ENCODE measurements at regions not wholly inside any gene's neighbourhood (a gene's known extent, or its start where the extent isn't known, plus 50 kb on each side); places are given as distances from the start of the nearest gene placed in this dataset.

DNA sequence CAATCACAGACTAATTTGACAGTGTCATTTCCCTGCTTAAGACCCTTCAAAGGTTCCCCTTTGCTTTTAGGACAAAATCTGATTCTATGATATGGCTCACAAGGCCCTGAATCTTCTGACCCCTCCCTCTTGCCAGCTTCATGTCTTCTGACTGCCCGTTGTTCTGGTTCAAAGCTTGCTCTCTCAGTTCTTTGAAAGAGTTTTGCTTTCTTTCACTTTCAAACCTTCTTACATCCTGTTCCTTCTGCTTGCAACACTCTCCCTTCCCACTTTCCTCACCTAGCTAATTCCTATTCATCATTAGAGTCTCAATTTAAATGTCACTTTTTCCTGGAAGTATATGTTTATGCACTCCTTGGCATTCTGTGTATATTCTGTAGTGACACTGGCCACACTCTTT, 299.2 kb downstream of the IDS start:
- no peaks in the 10 kb centered on the region for H3K79me2 ChIP-seq (ENCODE audit: low read depth)
- no peak for DNase-seq (ENCODE audit: low spot score)
- TF ChIP-seq EZH2phosphoT487 (IDR thresholded peaks at IDR 0.05) (no peak), EZH2 (IDR thresholded peaks at IDR 0.05) (no peak)
- TF ChIP-seq, protein P1, sequence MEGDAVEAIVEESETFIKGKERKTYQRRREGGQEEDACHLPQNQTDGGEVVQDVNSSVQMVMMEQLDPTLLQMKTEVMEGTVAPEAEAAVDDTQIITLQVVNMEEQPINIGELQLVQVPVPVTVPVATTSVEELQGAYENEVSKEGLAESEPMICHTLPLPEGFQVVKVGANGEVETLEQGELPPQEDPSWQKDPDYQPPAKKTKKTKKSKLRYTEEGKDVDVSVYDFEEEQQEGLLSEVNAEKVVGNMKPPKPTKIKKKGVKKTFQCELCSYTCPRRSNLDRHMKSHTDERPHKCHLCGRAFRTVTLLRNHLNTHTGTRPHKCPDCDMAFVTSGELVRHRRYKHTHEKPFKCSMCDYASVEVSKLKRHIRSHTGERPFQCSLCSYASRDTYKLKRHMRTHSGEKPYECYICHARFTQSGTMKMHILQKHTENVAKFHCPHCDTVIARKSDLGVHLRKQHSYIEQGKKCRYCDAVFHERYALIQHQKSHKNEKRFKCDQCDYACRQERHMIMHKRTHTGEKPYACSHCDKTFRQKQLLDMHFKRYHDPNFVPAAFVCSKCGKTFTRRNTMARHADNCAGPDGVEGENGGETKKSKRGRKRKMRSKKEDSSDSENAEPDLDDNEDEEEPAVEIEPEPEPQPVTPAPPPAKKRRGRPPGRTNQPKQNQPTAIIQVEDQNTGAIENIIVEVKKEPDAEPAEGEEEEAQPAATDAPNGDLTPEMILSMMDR (IDR thresholded peaks at IDR 0.05), result no peak
- H3K27ac ChIP-seq, result no peak overlapping the region
- no peaks in the 10 kb centered on the region for H3F3A ChIP-seq (ENCODE audit: low read depth)
- no peak overlapping the region for H3K4me3 ChIP-seq
- Mint-ChIP-seq H3K4me3 (no peak overlapping the region), H3K27ac (no peak overlapping the region), H3K9me3 (no peaks in the 10 kb centered on the region), H3K27me3 (ENCODE audit: insufficient read depth, low read depth) (peaks cover 2% of the 10 kb centered on the region), H3K4me1 (no peaks in the 10 kb centered on the region), H3K36me3 (no peaks in the 10 kb centered on the region)
- H3K36me3 ChIP-seq, result no peaks in the 10 kb centered on the region
- no peak overlapping the region for H3K4me2 ChIP-seq
- no peak overlapping the region for H3K9ac ChIP-seq
- no peak overlapping the region for H2AFZ ChIP-seq (replicated peaks)
- H4K20me1 ChIP-seq (ENCODE audit: low read depth), result no peaks in the 10 kb centered on the region
- H3K4me1 ChIP-seq, result no peaks in the 10 kb centered on the region
- no peaks in the 10 kb centered on the region for H3K9me3 ChIP-seq (ENCODE audit: low read depth)
- no peaks in the 10 kb centered on the region for H3K27me3 ChIP-seq

DNA sequence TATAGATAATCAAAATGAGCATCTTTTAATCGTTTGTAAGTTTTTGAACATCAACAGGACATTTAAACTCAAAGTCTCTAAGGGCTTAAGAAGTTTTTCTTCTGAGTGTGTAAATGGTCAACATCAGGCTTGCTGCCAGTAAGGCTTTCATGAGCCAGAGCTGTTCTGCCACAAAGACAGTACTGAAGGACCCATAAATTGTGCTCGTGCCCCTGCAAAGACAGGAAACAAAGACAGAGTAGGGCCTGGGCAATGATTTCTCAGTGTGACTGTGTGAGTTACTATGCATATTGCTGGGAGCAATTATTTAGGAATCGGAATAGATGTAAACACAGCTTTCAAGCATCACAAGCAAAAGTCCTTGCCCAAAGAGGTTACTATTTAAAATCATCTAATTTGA, 300.0 kb downstream of the IDS start:
- TF ChIP-seq EZH2phosphoT487 (IDR thresholded peaks at IDR 0.05) (no peak), EZH2 (IDR thresholded peaks at IDR 0.05) (no peak)
- TF ChIP-seq, protein P1 (IDR thresholded peaks at IDR 0.05), result no peak
- H3K9me3 ChIP-seq (ENCODE audit: low read depth), result no peaks in the 10 kb centered on the region
- Mint-ChIP-seq H3K27me3 (ENCODE audit: insufficient read depth, low read depth) (peaks cover 3% of the 10 kb centered on the region), H3K9me3 (no peaks in the 10 kb centered on the region), H3K4me3 (no peak overlapping the region), H3K27ac (no peak overlapping the region), H3K36me3 (no peaks in the 10 kb centered on the region), H3K4me1 (no peaks in the 10 kb centered on the region)
- H3K4me1 ChIP-seq, result no peaks in the 10 kb centered on the region
- no peak overlapping the region for H3K4me2 ChIP-seq
- no peaks in the 10 kb centered on the region for H3K79me2 ChIP-seq (ENCODE audit: low read depth)
- DNase-seq (ENCODE audit: low spot score), result no peak
- no peaks in the 10 kb centered on the region for H4K20me1 ChIP-seq (ENCODE audit: low read depth)
- H3K27ac ChIP-seq, result no peak overlapping the region
- no peak overlapping the region for H3K9ac ChIP-seq
- H2AFZ ChIP-seq (replicated peaks), result no peak overlapping the region
- no peaks in the 10 kb centered on the region for H3K27me3 ChIP-seq
- no peak overlapping the region for H3K4me3 ChIP-seq
- H3K36me3 ChIP-seq, result no peaks in the 10 kb centered on the region
- H3F3A ChIP-seq (ENCODE audit: low read depth), result no peaks in the 10 kb centered on the region

DNA sequence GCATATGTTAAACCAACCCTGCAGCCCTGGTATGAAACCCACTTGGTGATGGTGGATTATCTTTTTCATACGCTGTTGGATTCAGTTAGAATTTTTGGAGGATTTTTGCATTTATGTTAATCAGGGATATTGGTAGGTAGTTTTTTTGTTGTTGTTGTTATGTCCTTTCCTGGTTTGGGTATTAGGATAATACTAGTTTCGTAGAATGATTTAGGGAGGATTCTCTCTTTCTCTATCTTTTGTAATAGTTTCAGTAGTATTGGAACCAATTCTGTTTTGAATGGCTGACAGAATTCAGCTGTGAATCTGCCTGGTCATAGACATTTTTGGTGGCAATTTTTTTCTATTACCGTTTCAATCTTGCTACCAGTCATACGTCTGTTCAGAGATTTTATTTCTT, 305.4 kb downstream of the IDS start:
- no peaks in the 10 kb centered on the region for H3K79me2 ChIP-seq (ENCODE audit: low read depth)
- no peak overlapping the region for H3K9ac ChIP-seq
- H3K27ac ChIP-seq, result no peak overlapping the region
- DNase-seq (ENCODE audit: low spot score), result no peak
- H3K36me3 ChIP-seq, result no peaks in the 10 kb centered on the region
- H4K20me1 ChIP-seq (ENCODE audit: low read depth), result no peaks in the 10 kb centered on the region
- H3F3A ChIP-seq (ENCODE audit: low read depth), result no peaks in the 10 kb centered on the region
- H3K9me3 ChIP-seq (ENCODE audit: low read depth), result no peaks in the 10 kb centered on the region
- no peak overlapping the region for H3K4me2 ChIP-seq
- H3K4me3 ChIP-seq, result no peak overlapping the region
- H3K4me1 ChIP-seq, result no peaks in the 10 kb centered on the region
- Mint-ChIP-seq H3K4me1 (no peaks in the 10 kb centered on the region), H3K27me3 (ENCODE audit: insufficient read depth, low read depth) (peaks cover 2% of the 10 kb centered on the region), H3K36me3 (no peaks in the 10 kb centered on the region), H3K9me3 (peaks cover 2% of the 10 kb centered on the region), H3K27ac (no peak overlapping the region), H3K4me3 (no peak overlapping the region)
- H3K27me3 ChIP-seq, result no peaks in the 10 kb centered on the region
- TF ChIP-seq EZH2phosphoT487 (IDR thresholded peaks at IDR 0.05) (no peak), EZH2 (IDR thresholded peaks at IDR 0.05) (no peak)
- TF ChIP-seq, protein P1 (IDR thresholded peaks at IDR 0.05), result no peak
- H2AFZ ChIP-seq (replicated peaks), result no peak overlapping the region

All from neural progenitor cell (in vitro differentiated cells).